ENCODE measurements at regions not wholly inside any gene's neighbourhood (a gene's known extent, or its start where the extent isn't known, plus 50 kb on each side); places are given as distances from the start of the nearest gene placed in this dataset.
A peak's percentile ranks its signal among the peaks of the same experiment; 100 is the strongest.
"Not testable (repeated sequence)": the region's sequence is repeated elsewhere in the genome, so short reads cannot be mapped to it uniquely, and the experiment has no call there.

GRCh38 chr3:8355346-8355745, 146.3 kb upstream of the LMCD1 start:
- DNase-seq (ENCODE audit: low spot score) = no peak

- DNase-seq (ENCODE audit: low spot score) = not testable (repeated sequence)
Measured at GRCh38 chr3:8356066-8356465, 145.6 kb upstream of the LMCD1 start.

- DNase-seq (ENCODE audit: low spot score) = no peak
Measured at GRCh38 chr3:8357859-8358258, 143.8 kb upstream of the LMCD1 start.

- DNase-seq (ENCODE audit: low spot score) = no peak
Measured at GRCh38 chr3:8359133-8359532, 142.5 kb upstream of the LMCD1 start.

GRCh38 chr3:8363200-8363599, 138.4 kb upstream of the LMCD1 start:
- DNase-seq (ENCODE audit: low spot score) = no peak

DNA sequence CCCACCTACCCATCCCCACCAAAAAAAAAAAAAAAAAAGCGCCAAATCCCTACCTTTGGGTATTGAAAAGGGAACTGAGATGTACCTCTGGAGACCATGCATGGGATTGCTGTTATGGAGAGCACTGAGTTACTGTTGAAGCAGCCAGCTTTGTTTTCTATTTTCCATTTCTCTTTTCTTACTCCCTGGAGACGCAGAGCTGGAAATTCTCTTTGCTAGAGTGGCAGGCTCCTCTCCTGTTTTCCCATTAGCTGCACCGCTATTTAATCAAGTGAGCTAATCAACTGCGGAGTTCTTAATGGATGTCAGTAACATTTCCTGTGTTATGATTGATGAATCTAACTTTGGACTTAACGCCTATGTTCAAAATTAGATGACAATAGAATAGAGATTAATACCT, 136.1 kb upstream of the LMCD1 start:
- no peak for DNase-seq (ENCODE audit: low spot score)

DNA sequence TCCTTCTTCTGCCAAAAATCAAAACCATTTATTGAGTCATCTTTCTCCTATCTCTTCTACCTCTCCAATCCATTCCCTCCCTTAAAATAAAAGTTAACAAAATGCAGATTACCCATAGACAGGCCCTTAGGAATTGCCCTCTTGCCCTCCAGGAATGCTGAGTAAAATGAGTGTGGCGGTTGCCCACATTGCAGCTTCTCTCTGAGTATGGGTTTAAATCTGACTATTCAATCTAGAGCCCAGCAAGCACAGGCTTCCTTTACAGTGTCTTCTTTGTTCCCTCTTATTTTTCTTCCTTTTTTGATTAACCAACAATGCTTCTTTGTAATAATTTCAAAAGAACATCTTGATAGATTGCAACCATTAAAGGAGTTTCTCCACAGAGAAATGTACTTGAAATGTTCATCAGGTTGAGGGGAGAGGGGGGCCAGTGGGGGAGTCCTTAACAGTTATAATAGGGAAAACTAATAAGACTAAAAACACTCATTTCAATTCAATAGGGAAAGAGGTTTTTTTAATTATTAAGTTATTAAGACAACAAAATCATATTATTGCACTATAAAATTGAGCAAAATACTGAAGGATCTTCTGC, 135.3 kb upstream of the LMCD1 start:
- DNase-seq (ENCODE audit: low spot score) = no peak

GRCh38 chr3:8368598-8368997, 133.0 kb upstream of the LMCD1 start:
- no peak for DNase-seq (ENCODE audit: low spot score)

DNA sequence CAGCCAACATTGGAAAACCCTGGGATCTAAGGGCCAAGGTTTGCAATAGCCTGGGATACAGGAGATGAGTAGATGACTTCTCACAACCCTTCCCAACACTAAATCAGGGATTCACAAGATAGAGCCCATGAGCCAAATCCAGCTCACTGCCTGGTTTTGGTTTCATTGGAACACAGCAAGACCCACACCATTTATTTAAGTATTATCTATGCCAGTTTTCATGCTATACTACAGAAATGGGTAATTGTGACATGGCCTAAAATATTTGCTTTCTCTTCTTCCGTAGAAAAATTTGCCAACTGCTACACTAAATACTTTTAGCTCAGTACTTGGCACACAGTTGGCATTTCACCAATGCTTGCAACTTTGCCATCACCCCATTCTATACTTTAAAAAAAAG, 132.0 kb upstream of the LMCD1 start:
- no peak for DNase-seq (ENCODE audit: low spot score)

DNA sequence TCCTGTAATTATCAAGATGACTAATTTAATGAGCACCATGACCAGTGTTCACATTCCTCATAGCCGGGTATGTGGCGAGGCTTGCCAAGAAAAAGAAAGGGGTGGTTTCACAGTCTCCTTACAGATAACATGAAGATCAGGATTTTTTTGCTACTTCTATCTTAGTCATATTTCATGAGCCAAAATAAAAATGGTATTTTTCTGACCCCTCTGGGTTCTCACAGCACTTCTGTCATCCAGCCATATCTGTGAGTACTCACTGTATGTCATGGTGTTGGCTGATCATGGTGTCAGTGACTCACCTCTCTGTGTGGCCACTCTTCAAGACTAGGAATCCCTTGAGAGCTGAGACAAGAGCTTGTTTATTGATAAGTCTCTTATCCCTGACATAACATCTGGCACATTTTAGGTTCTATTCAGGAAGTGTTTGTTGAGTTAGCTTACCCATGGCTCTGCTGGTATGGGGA, 130.5 kb upstream of the LMCD1 start:
- DNase-seq (ENCODE audit: low spot score) = peak; percentile 71

DNA sequence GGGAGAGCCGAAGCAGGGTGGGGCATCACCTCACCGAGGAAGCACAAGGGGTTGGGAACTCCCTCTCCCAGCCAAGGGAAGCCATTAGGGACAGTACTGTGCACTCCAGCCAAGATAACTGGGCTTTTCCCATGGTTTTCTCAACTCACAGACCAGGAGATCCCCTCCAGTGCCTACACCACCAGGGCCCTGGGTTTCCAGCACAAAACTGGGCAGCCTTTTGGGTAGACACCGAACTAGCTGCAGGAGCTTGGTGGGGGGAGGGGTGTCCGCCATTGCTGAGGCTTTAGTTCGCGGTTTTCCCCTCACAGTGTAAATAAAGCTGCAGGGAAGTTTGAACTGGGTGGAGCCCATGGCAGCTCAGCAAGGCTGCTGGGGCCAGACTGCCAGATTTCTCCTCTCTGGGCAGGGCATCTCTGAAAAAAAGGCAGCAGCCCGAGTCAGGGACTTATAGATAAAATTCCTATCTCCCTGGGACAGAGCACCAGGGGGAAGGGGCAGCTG, 129.6 kb upstream of the LMCD1 start:
- DNase-seq (ENCODE audit: low spot score) = no peak

DNA sequence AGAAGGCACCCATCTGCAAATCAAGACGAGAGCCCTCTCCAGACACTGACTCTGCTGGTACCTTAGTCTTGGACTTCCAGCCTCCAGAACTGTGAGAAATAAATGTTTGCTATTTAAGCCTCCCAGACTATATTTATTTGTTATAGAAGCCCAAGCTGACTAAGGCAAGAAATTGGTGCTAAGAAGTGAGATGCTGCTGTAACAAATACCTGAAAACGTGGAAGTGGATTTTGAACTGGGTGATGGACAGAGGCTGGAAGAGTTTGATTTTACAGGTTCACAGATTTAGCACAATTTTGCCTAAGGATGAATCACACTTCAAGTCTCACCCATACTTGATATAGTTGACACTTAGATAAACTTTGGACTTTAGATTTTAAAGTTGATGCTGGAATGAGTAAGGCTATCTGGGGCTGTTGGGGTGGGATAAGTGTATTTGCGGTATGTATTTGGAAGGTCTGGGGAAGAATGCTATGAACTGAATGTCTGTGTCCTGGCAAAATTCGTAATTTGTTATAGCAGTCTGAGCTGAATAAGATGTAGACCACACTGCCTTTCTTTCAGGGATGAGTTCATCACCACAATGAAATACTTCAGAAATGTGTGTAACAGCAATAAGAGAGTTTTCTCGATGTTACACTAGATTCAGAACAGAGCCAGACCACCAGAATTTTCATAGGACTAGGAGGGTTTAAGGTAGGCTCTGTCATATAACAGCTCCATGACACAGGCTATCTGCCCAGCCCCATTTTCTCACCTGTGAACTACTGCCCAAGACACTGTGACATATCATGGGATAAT, 120.5 kb upstream of the LMCD1 start:
- DNase-seq (ENCODE audit: low spot score) = no peak

DNA sequence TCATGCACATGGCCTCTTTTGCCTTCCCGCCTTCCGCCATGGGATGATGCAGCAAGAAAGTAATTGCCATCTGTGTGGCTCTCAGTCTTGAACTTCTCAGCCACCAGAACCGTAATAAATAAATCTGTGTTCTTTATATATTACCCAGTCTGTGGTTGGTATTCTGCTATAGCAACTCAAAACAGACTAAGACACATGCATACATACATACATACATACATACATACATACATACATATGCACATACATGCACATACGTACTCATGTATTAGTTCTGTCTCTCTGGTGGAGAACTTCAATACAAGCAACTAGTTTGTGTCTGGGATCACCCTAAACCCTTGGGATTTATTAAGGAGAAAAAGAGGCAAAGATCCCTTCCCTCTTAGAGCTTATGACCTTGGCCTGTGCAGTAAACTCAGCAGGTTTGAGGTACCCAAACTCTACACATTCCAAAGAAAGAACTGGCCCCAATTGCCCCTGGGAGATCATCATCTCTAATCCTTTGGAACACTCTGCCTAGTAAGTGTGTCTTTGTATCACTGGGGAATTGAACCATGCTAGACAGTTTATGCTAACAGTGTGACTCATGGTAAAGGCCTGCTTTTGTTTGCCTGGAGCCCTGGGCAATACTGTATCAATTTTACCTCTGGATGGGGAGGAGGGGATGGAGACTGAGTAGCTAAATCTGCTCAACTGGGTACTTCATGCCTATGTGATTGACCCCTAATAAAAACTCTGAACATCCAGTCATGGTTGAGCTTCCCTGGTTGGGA, 115.6 kb upstream of the LMCD1 start:
- peak; percentile 44 for DNase-seq (ENCODE audit: low spot score)

DNA sequence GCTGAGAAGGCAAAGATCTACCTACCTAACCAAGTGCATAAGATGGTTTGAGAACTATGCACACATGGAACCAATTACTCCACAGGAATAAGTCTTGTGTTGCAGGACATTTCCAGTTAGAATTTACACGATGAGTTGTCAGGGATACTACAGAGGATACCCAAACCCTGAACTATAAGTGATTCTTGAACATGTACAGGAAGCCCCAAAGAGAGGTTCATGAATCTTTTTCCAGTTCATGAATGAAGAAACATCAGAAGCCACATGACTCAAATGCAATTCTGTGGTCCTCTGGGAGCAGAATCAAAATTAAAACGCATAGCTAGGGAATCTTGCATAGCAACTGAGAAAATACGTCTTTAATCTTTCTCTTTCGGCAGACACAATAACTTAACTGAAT, 114.1 kb upstream of the LMCD1 start:
- DNase-seq (ENCODE audit: low spot score) = no peak

DNA sequence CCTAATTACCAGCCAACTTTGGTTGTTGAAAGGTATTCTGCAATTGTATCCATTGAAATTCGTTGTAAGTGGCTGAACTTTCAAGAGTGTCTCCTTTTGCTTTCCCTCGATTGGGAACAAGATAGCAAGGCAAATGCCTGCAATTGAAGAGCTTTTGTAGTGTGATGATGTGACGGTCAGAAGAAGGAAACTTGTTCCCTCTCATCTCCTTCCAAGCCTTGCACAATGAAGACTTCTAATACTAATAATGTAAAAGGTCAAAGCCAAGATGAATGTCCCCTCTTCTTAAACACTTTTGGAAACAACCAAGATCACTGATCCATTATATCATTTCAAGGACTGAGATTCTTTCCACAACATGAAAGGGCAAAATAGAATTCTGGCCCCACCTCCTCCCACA, 101.9 kb upstream of the LMCD1 start:
- DNase-seq (ENCODE audit: low spot score) = no peak

GRCh38 chr3:8400911-8401310, 100.7 kb upstream of the LMCD1 start:
- DNase-seq (ENCODE audit: low spot score) = no peak

GRCh38 chr3:8403996-8404395, 97.6 kb upstream of the LMCD1 start:
- no peak for DNase-seq (ENCODE audit: low spot score)

DNA sequence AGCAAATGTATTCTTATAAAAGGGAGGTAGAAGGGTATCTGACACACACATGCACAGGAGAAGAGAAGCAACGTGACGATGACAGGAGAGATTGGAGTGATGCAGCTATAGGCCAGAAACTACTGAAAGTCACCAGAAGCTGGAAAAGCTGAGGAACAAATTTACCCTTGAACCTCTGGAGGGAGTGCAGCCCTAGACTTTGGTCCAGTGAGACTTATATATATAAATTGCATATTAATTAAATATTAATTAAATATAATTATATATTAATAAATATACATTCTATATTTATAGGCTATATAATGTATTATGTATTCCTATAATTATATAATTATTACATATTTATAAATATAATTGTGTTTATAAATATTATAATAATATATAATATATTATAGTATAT, 96.5 kb upstream of the LMCD1 start:
- DNase-seq (ENCODE audit: low spot score) = no peak

GRCh38 chr3:8406479-8406878, 95.1 kb upstream of the LMCD1 start:
- DNase-seq (ENCODE audit: low spot score) = no peak

GRCh38 chr3:8413337-8413926, 88.2 kb upstream of the LMCD1 start:
- no peak for DNase-seq (ENCODE audit: low spot score)

GRCh38 chr3:8416965-8417364, 84.7 kb upstream of the LMCD1 start:
- peak; percentile 16 for DNase-seq (ENCODE audit: low spot score)

GRCh38 chr3:8420612-8421011, 81.0 kb upstream of the LMCD1 start:
- no peak for DNase-seq (ENCODE audit: low spot score)

All from kidney tubule cell (primary cell).